Osteoblast (primary cell): ENCODE measurements at regions not wholly inside any gene's neighbourhood (a gene's known extent, or its start where the extent isn't known, plus 50 kb on each side); places are given as distances from the start of the nearest gene placed in this dataset.

Source experiments
- DNase-seq: peaks from one replicate; pipeline ENCODE4 v3.0.0; 2011; ENCODE audit warnings: low spot score, mixed read lengths; ENCODE audit not compliant: insufficient read length; ENCODE audit errors: missing footprints
- H2AFZ ChIP-seq: 2 replicates; pipeline ENCODE4 v1.6.0; 2011; ENCODE audit warnings: mild to moderate bottlenecking, low read length
- H3K27ac ChIP-seq: 2 replicates; pipeline ENCODE4 v1.5.1; 2011; ENCODE audit warnings: mild to moderate bottlenecking, low read depth, low read length, moderate library complexity
- H3K27me3 ChIP-seq: 2 replicates; pipeline ENCODE4 v1.6.0; 2012; ENCODE audit warnings: mild to moderate bottlenecking, control low read depth, inconsistent platforms, low read length, moderate library complexity; ENCODE audit not compliant: insufficient read depth
- H3K36me3 ChIP-seq: 2 replicates; pipeline ENCODE4 v1.5.1; 2011; ENCODE audit warnings: mild to moderate bottlenecking, low read length, control low read depth, moderate library complexity; ENCODE audit not compliant: insufficient read depth
- H3K4me1 ChIP-seq: 2 replicates; pipeline ENCODE4 v1.5.1; 2011; ENCODE audit warnings: mild to moderate bottlenecking, low read length, control low read depth, moderate library complexity; ENCODE audit not compliant: insufficient read depth
- H3K4me2 ChIP-seq: 2 replicates; pipeline ENCODE4 v1.6.0; 2011; ENCODE audit warnings: mild to moderate bottlenecking, low read length; ENCODE audit not compliant: insufficient read depth
- H3K4me3 ChIP-seq: fragments of 200-600 bp; sonication (generic); 3 replicates; pipeline ENCODE4 v1.5.1; 2012; ENCODE audit warnings: mild to moderate bottlenecking, low read length, inconsistent platforms; ENCODE audit not compliant: insufficient read depth
- H3K79me2 ChIP-seq: 2 replicates; pipeline ENCODE4 v1.6.0; 2012; ENCODE audit warnings: mild to moderate bottlenecking, low read length, control low read depth, inconsistent platforms; ENCODE audit not compliant: insufficient read depth
- H3K9me3 ChIP-seq: 2 replicates; pipeline ENCODE4 v1.5.1; 2011; ENCODE audit warnings: low read depth, low read length, control low read depth
- H4K20me1 ChIP-seq: 2 replicates; pipeline ENCODE4 v1.6.0; 2012; ENCODE audit warnings: mild to moderate bottlenecking, low read length, control low read depth; ENCODE audit not compliant: insufficient read depth
- CTCF ChIP-seq: IDR thresholded peaks from 2 replicates; pipeline ENCODE4 v1.5.1; 2011; ENCODE audit warnings: mild to moderate bottlenecking, low read depth, low read length, moderate library complexity; ENCODE audit errors: extremely low read depth

GRCh38 chr14:42149609-42150261 lies 543.1 kb downstream of the LRFN5 start:
- no peak for DNase-seq
- TF ChIP-seq CTCF: no peak
- H3K4me1 ChIP-seq: peaks cover 3% of the 10 kb centered on the region
- H3K27ac ChIP-seq: no peak overlapping the region
- no peaks in the 10 kb centered on the region for H3K9me3 ChIP-seq
- H4K20me1 ChIP-seq: no peaks in the 10 kb centered on the region
- no peaks in the 10 kb centered on the region for H3K36me3 ChIP-seq
- H3K27me3 ChIP-seq: no peaks in the 10 kb centered on the region
- no peaks in the 10 kb centered on the region for H3K79me2 ChIP-seq
- H3K4me2 ChIP-seq: peak overlapping the region; percentile 64
- peak overlapping the region; percentile 78 for H2AFZ ChIP-seq
- H3K4me3 ChIP-seq: peak overlapping the region; percentile 17

GRCh38 chr14:42145766-42146165 lies 539.1 kb downstream of the LRFN5 start:
- Histone ChIP-seq H3K4me2 (peak overlapping the region; percentile 34), H2AFZ (peak overlapping the region; percentile 67), H3K27ac (no peak overlapping the region), H3K4me1 (peaks cover 13% of the 10 kb centered on the region), H3K79me2 (no peaks in the 10 kb centered on the region), H3K27me3 (no peaks in the 10 kb centered on the region), H4K20me1 (no peaks in the 10 kb centered on the region), H3K4me3 (no peak overlapping the region), H3K9me3 (no peaks in the 10 kb centered on the region), H3K36me3 (no peaks in the 10 kb centered on the region)
- DNase-seq: no peak
- TF ChIP-seq CTCF: no peak

GRCh38 chr14:42143114-42143513 lies 536.4 kb downstream of the LRFN5 start:
- DNase-seq: no peak

GRCh38 chr14:42141328-42141727 lies 534.7 kb downstream of the LRFN5 start:
- Histone ChIP-seq H3K9me3 (no peaks in the 10 kb centered on the region), H2AFZ (no peak overlapping the region), H3K27me3 (no peaks in the 10 kb centered on the region), H3K4me1 (peaks cover 22% of the 10 kb centered on the region), H3K27ac (peak overlapping the region; percentile 76), H3K4me3 (no peak overlapping the region), H3K36me3 (no peaks in the 10 kb centered on the region), H3K4me2 (peak overlapping the region; percentile 24), H4K20me1 (no peaks in the 10 kb centered on the region), H3K79me2 (no peaks in the 10 kb centered on the region)
- no peak for TF ChIP-seq CTCF
- no peak for DNase-seq

More at GRCh38 chr14:42143114-42143513, 536.4 kb downstream of the LRFN5 start:
- Histone ChIP-seq H3K4me3 (no peak overlapping the region), H3K79me2 (no peaks in the 10 kb centered on the region), H2AFZ (no peak overlapping the region), H3K36me3 (no peaks in the 10 kb centered on the region), H4K20me1 (no peaks in the 10 kb centered on the region), H3K27me3 (no peaks in the 10 kb centered on the region), H3K4me1 (peaks cover 22% of the 10 kb centered on the region), H3K4me2 (no peak overlapping the region), H3K27ac (no peak overlapping the region), H3K9me3 (no peaks in the 10 kb centered on the region)
- TF ChIP-seq CTCF: no peak
